ENCODE measurements at regions not wholly inside any gene's neighbourhood (a gene's known extent, or its start where the extent isn't known, plus 50 kb on each side); places are given as distances from the start of the nearest gene placed in this dataset.

- no peak overlapping the region for H3K27ac ChIP-seq
- DNase-seq: no peak
- H3K27me3 ChIP-seq: peaks cover 0 to 17% (median 0%) of the 10 kb centered on the region in 7 donors
- no peaks in the 10 kb centered on the region for H3K9me3 ChIP-seq
- no peaks in the 10 kb centered on the region for H3K4me1 ChIP-seq
- TF ChIP-seq CTCF (IDR thresholded peaks at IDR 0.05): no peak
- intact Hi-C loops (cut with DNase I): no loop called here
- no peak for ATAC-seq
- H3K4me3 ChIP-seq: no peak overlapping the region
- WGBS, 2 donors: 64% methylated on average over 5 of the region's 5 CpGs
- no peaks in the 10 kb centered on the region for H3K36me3 ChIP-seq
These were observed 55.1 kb downstream of the TTC6 start for GRCh38 chr14:37650356-37651037.

GRCh38 chr14:37652042-37652441 is 56.6 kb downstream of the TTC6 start:
- 82 to 90% methylated on average over 4 of the region's 4 CpGs for WGBS, 2 donors
- H3K9me3 ChIP-seq: no peaks in the 10 kb centered on the region
- H3K4me3 ChIP-seq: no peak overlapping the region
- no peaks in the 10 kb centered on the region for H3K4me1 ChIP-seq
- H3K27ac ChIP-seq: no peak overlapping the region
- no peak for TF ChIP-seq CTCF (IDR thresholded peaks at IDR 0.05)
- peaks cover 0 to 17% (median 0%) of the 10 kb centered on the region in 7 donors for H3K27me3 ChIP-seq
- ATAC-seq (no peak), DNase-seq (no peak)
- H3K36me3 ChIP-seq: no peaks in the 10 kb centered on the region
- intact Hi-C loops (cut with DNase I): no loop called here

GRCh38 chr14:37655418-37655817 is 60.0 kb downstream of the TTC6 start:
- intact Hi-C loops (cut with DNase I): no loop called here
- DNase-seq: no peak
- peaks cover 0 to 17% (median 0%) of the 10 kb centered on the region in 7 donors for H3K27me3 ChIP-seq
- no peak for ATAC-seq
- peaks cover 0 to 17% (median 0%) of the 10 kb centered on the region in 11 donors for H3K9me3 ChIP-seq
- H3K27ac ChIP-seq: no peak overlapping the region
- H3K4me3 ChIP-seq: no peak overlapping the region
- TF ChIP-seq CTCF (IDR thresholded peaks at IDR 0.05): no peak
- H3K36me3 ChIP-seq: no peaks in the 10 kb centered on the region
- no peaks in the 10 kb centered on the region for H3K4me1 ChIP-seq
- 83 to 84% methylated on average over 1 of the region's 1 CpG for WGBS, 2 donors

- Histone ChIP-seq H3K4me1 (no peaks in the 10 kb centered on the region), H3K27me3 (peaks cover 0 to 7% (median 0%) of the 10 kb centered on the region in 7 donors), H3K36me3 (no peaks in the 10 kb centered on the region), H3K27ac (no peak overlapping the region), H3K9me3 (peaks cover 0 to 43% (median 9%) of the 10 kb centered on the region in 11 donors), H3K4me3 (no peak overlapping the region)
- DNase-seq: no peak
- intact Hi-C loops (cut with DNase I): no loop called here
- ATAC-seq: no peak
- no peak for TF ChIP-seq CTCF (IDR thresholded peaks at IDR 0.05)
These were observed 62.7 kb downstream of the TTC6 start for GRCh38 chr14:37658156-37658555.

All from heart right ventricle (tissue), 16 donors.